22Rv1 (cell line): ENCODE measurements at regions not wholly inside any gene's neighbourhood (a gene's known extent, or its start where the extent isn't known, plus 50 kb on each side); places are given as distances from the start of the nearest gene placed in this dataset.
A peak's percentile ranks its signal among the peaks of the same experiment; 100 is the strongest.

Experiments used
- H3K27ac ChIP-seq: fragments of 450-650 bp; 2 replicates; pipeline ENCODE4 v1.5.1; 2017
- ZFX ChIP-seq: fragments of 450-650 bp; IDR thresholded peaks from 2 replicates; pipeline ENCODE4 v1.6.1; 2017; ENCODE audit warnings: antibody characterized with exemption, borderline replicate concordance
- TF ChIP-seq, protein P1 (sequence below): fragments of 450-650 bp; IDR thresholded peaks from 2 replicates; pipeline ENCODE4 v1.5.1; 2017; ENCODE audit warnings: mild to moderate bottlenecking

- TF ChIP-seq, protein P1, sequence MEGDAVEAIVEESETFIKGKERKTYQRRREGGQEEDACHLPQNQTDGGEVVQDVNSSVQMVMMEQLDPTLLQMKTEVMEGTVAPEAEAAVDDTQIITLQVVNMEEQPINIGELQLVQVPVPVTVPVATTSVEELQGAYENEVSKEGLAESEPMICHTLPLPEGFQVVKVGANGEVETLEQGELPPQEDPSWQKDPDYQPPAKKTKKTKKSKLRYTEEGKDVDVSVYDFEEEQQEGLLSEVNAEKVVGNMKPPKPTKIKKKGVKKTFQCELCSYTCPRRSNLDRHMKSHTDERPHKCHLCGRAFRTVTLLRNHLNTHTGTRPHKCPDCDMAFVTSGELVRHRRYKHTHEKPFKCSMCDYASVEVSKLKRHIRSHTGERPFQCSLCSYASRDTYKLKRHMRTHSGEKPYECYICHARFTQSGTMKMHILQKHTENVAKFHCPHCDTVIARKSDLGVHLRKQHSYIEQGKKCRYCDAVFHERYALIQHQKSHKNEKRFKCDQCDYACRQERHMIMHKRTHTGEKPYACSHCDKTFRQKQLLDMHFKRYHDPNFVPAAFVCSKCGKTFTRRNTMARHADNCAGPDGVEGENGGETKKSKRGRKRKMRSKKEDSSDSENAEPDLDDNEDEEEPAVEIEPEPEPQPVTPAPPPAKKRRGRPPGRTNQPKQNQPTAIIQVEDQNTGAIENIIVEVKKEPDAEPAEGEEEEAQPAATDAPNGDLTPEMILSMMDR = no peak
- no peak for TF ChIP-seq ZFX
- no peak overlapping the region for H3K27ac ChIP-seq
These were observed 1968.2 kb upstream of the NUDT12 start for GRCh38 chr5:105530716-105531261.

DNA sequence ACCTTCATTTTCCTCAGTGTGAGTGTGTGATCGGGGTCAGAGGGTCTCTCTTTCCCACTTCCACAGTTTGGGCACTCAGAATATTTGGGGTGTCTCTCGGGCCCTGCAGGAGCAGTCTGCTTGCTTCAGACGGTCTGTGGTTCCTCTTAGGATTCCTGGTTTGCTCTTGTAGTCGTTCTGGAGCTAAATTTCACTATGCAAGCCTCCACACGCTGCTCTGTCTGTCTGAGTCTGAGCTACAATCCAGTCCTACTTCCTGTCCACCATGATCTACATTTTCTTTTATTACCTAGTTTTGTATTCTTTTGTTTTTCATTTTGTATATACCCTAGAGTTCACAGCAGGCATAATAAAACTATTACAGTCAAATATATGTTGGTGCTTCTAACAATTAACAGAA, 1967.3 kb upstream of the NUDT12 start:
- TF ChIP-seq ZFX = no peak
- TF ChIP-seq, protein P1 = no peak

GRCh38 chr5:105508519-105508918, 1945.9 kb upstream of the NUDT12 start:
- no peak overlapping the region for H3K27ac ChIP-seq
- TF ChIP-seq, protein P1 = no peak
- no peak for TF ChIP-seq ZFX

More for the DNA sequence above, 1967.3 kb upstream of the NUDT12 start:
- H3K27ac ChIP-seq = no peak overlapping the region

GRCh38 chr5:105506692-105507277, 1944.2 kb upstream of the NUDT12 start:
- TF ChIP-seq, protein P1 = peak; percentile 75
- no peak for TF ChIP-seq ZFX
- no peak overlapping the region for H3K27ac ChIP-seq

DNA sequence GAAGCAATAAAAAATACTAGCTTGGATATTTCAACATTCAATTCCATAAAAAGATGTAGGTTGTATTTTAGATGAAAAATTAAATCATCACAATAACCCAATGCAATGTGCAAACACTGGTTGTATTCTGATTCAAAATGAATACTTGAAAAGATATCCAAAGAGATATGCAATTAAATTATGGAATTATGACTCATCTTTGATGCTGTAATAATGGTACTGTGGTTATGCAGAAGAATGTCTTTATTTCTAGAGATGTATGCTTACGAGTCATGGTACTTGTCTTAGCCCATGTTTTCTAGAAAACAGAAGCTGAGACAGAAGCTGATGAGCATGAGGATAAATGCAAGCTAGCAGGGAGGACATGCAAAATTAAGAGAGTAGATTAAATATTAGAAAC, 1941.4 kb upstream of the NUDT12 start:
- TF ChIP-seq, protein P1 = no peak
- TF ChIP-seq ZFX = no peak
- H3K27ac ChIP-seq = no peak overlapping the region

DNA sequence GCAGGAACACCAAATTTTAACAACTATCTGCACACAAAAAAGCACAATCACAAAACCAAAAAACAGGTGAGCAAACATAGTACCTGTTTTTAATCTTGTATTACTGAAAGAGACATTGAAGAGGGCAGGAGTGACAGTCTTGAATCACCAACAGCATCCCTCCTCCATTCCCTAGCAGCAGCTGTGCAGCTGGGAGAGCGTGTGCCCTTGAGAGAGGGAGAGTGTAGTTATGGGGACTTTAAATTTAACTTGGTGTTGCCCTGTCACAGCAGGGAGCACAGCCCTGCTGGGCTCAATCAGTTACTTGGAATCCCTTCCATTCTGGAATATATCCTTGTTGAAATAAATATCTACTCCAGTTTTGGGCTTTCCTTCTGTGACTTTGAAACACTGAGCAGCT, 1938.7 kb upstream of the NUDT12 start:
- TF ChIP-seq, protein P1 = no peak
- TF ChIP-seq ZFX = no peak
- no peak overlapping the region for H3K27ac ChIP-seq

- H3K27ac ChIP-seq = no peak overlapping the region
These were observed 1912.8 kb upstream of the NUDT12 start for GRCh38 chr5:105475401-105475800.

More at GRCh38 chr5:105475401-105475800, 1912.8 kb upstream of the NUDT12 start:
- TF ChIP-seq ZFX = no peak
